CD4-positive, alpha-beta T cell treated with Interleukin-21 for 1 hour (primary cell): ENCODE measurements at regions not wholly inside any gene's neighbourhood (a gene's known extent, or its start where the extent isn't known, plus 50 kb on each side); places are given as distances from the start of the nearest gene placed in this dataset.

Experiments used
- DNase-seq: peaks from one replicate; pipeline ENCODE4 v3.0.0-alpha.2; 2020

GRCh38 chr20:56841346-56841908 lies 212.3 kb downstream of the TFAP2C start:
- DNase-seq, result no peak

GRCh38 chr20:56842056-56842455 lies 212.9 kb downstream of the TFAP2C start:
- DNase-seq, result no peak

- DNase-seq, result no peak
Observed at GRCh38 chr20:56843386-56843785, 214.3 kb downstream of the TFAP2C start.

- DNase-seq, result no peak
Observed at GRCh38 chr20:56843817-56844216, 214.7 kb downstream of the TFAP2C start.

- no peak for DNase-seq
Observed at GRCh38 chr20:56845546-56846086, 216.5 kb downstream of the TFAP2C start.

GRCh38 chr20:56848561-56848960 lies 219.5 kb downstream of the TFAP2C start:
- DNase-seq, result no peak

GRCh38 chr20:56851552-56851951 lies 222.4 kb downstream of the TFAP2C start:
- no peak for DNase-seq

GRCh38 chr20:56855708-56856107 lies 226.6 kb downstream of the TFAP2C start:
- no peak for DNase-seq

GRCh38 chr20:56857950-56858349 lies 228.8 kb downstream of the TFAP2C start:
- DNase-seq, result no peak

- DNase-seq, result no peak
Observed at GRCh38 chr20:56859039-56859800, 230.1 kb downstream of the TFAP2C start.

- DNase-seq, result no peak
Observed at GRCh38 chr20:56859801-56860261, 230.7 kb downstream of the TFAP2C start.

GRCh38 chr20:56860413-56860812 lies 231.3 kb downstream of the TFAP2C start:
- DNase-seq, result no peak

- DNase-seq, result no peak
Observed at GRCh38 chr20:56861590-56861989, 232.5 kb downstream of the TFAP2C start.

- no peak for DNase-seq
Observed at GRCh38 chr20:56865055-56865454, 235.9 kb downstream of the TFAP2C start.

GRCh38 chr20:56867128-56867527 lies 238.0 kb downstream of the TFAP2C start:
- DNase-seq, result no peak

GRCh38 chr20:56868746-56869145 lies 239.6 kb downstream of the TFAP2C start:
- DNase-seq, result no peak

- no peak for DNase-seq
Observed at GRCh38 chr20:56870271-56870670, 241.2 kb downstream of the TFAP2C start.

- no peak for DNase-seq
Observed at GRCh38 chr20:56871691-56872090, 242.6 kb downstream of the TFAP2C start.

- no peak for DNase-seq
Observed at GRCh38 chr20:56872620-56873458, 243.7 kb downstream of the TFAP2C start.

- no peak for DNase-seq
Observed at GRCh38 chr20:56873836-56874235, 244.7 kb downstream of the TFAP2C start.

- no peak for DNase-seq
Observed at GRCh38 chr20:56875052-56875659, 246.1 kb downstream of the TFAP2C start.

- DNase-seq, result no peak
Observed at GRCh38 chr20:56875803-56876202, 246.7 kb downstream of the TFAP2C start.

GRCh38 chr20:56885521-56885920 lies 256.4 kb downstream of the TFAP2C start:
- no peak for DNase-seq
